Liver (tissue), 7 donors: ENCODE measurements at regions not wholly inside any gene's neighbourhood (a gene's known extent, or its start where the extent isn't known, plus 50 kb on each side); places are given as distances from the start of the nearest gene placed in this dataset.
A peak's percentile ranks its signal among the peaks of the same experiment; 100 is the strongest.

Experiments
- DNase-seq: peaks from one replicate; pipeline ENCODE4 v3.0.0-alpha.2; 2017; ENCODE audit warnings: low spot score
- H3K27ac ChIP-seq, 2 donors: one replicate each; pipeline ENCODE4 v1.7.0; 2013; ENCODE audit warnings: inconsistent platforms in 2 of 2, low read length in 2 of 2, control low read depth in 1 of 2, low read depth in 1 of 2, mild to moderate bottlenecking in 1 of 2
- H3K27me3 ChIP-seq, 4 donors: one replicate each; pipeline versions ENCODE4 v1.6.1 to v1.7.0; 2013; ENCODE audit warnings: low read length in 3 of 4, inconsistent platforms in 1 of 4, mild to moderate bottlenecking in 1 of 4, moderate library complexity in 1 of 4; ENCODE audit not compliant: control insufficient read depth in 4 of 4, insufficient read depth in 4 of 4
- H3K36me3 ChIP-seq, 4 donors: one replicate each; pipeline versions ENCODE4 v1.6.1 to v1.7.0; 2013; ENCODE audit warnings: low read length in 3 of 4, mild to moderate bottlenecking in 3 of 4, low read depth in 1 of 4, moderate library complexity in 1 of 4; ENCODE audit not compliant: control insufficient read depth in 4 of 4, insufficient read depth in 3 of 4
- H3K4me1 ChIP-seq, 4 donors: one replicate each; pipeline versions ENCODE4 v1.6.1 to v1.7.0; 2013; ENCODE audit warnings: low read length in 3 of 4, mild to moderate bottlenecking in 3 of 4, moderate library complexity in 1 of 4; ENCODE audit not compliant: control insufficient read depth in 4 of 4, insufficient read depth in 4 of 4
- H3K4me3 ChIP-seq, 3 donors: one replicate each; pipeline versions ENCODE4 v1.6.1 to v1.7.0; 2013; ENCODE audit warnings: low read length in 3 of 3, control low read depth in 1 of 3, low read depth in 1 of 3, mild to moderate bottlenecking in 1 of 3
- H3K9ac ChIP-seq, 2 donors: one replicate each; pipeline ENCODE4 v1.7.0; 2013; ENCODE audit warnings: low read length in 2 of 2, mild to moderate bottlenecking in 2 of 2, moderate library complexity in 2 of 2, control low read depth in 1 of 2, low read depth in 1 of 2
- H3K9me3 ChIP-seq, 4 donors: one replicate each; pipeline versions ENCODE4 v1.6.1 to v1.7.0; 2013; ENCODE audit warnings: low read length in 3 of 4; ENCODE audit not compliant: control insufficient read depth in 4 of 4
- EGR1 ChIP-seq, 2 donors: IDR thresholded peaks; 2 replicates each; pipeline ENCODE4 v1.6.1; 2016 to 2018; ENCODE audit warnings: antibody characterized with exemption in 2 of 2, low read depth in 2 of 2
- FOXA2 ChIP-seq: IDR thresholded peaks from 2 replicates; pipeline ENCODE4 v1.6.1; 2016; ENCODE audit warnings: antibody characterized with exemption
- GABPA ChIP-seq, 2 donors: IDR thresholded peaks in 1 of 2; conservative IDR thresholded peaks in 1 of 2; 2 replicates each; pipeline ENCODE4 v1.6.1; 2016; ENCODE audit warnings: antibody characterized with exemption in 2 of 2, mild to moderate bottlenecking in 1 of 2, moderate library complexity in 1 of 2
- HNF4A ChIP-seq, 2 donors: conservative IDR thresholded peaks; 2 replicates each; pipeline ENCODE4 v1.6.1; 2016; ENCODE audit warnings: antibody characterized with exemption in 2 of 2, mild to moderate bottlenecking in 2 of 2
- HNF4G ChIP-seq: IDR thresholded peaks from 2 replicates; pipeline ENCODE4 v1.6.1; 2016; ENCODE audit warnings: antibody characterized with exemption
- JUND ChIP-seq, 2 donors: IDR thresholded peaks; 2 replicates each; pipeline ENCODE4 v1.6.1; 2016; ENCODE audit warnings: antibody characterized with exemption in 2 of 2
- NR2F2 ChIP-seq: IDR thresholded peaks from 2 replicates; pipeline ENCODE4 v1.6.1; 2016; ENCODE audit warnings: antibody characterized with exemption
- RAD21 ChIP-seq, 2 donors: IDR thresholded peaks; 2 replicates each; pipeline ENCODE4 v1.6.1; 2016; ENCODE audit warnings: antibody characterized with exemption in 2 of 2, mild to moderate bottlenecking in 2 of 2
- RXRA ChIP-seq, 2 donors: IDR thresholded peaks; 2 replicates each; pipeline ENCODE4 v1.6.1; 2017 to 2018; ENCODE audit warnings: antibody characterized with exemption in 2 of 2, mild to moderate bottlenecking in 1 of 2
- SP1 ChIP-seq: IDR thresholded peaks from 2 replicates; pipeline ENCODE4 v1.6.1; 2018; ENCODE audit warnings: antibody characterized with exemption, mild to moderate bottlenecking
- TAF1 ChIP-seq: conservative IDR thresholded peaks from 2 replicates; pipeline ENCODE4 v1.6.1; 2016; ENCODE audit warnings: antibody characterized with exemption, mild to moderate bottlenecking
- YY1 ChIP-seq: IDR thresholded peaks from 2 replicates; pipeline ENCODE4 v1.6.1; 2016; ENCODE audit warnings: antibody characterized with exemption, mild to moderate bottlenecking
- WGBS: extraction: QIAGEN DNeasy Blood & Tissue Kit; methylation state at CpG from one replicate; pipeline ENCODE4 v1.1.7; 2013; 5-methylcytosine and 5-hydroxymethylcytosine counted together
- TF ChIP-seq, protein P1 (sequence below): IDR thresholded peaks from 2 replicates; pipeline ENCODE4 v1.6.1; 2016; ENCODE audit warnings: antibody characterized with exemption
- TF ChIP-seq, protein P2 (sequence below): IDR thresholded peaks from 2 replicates; pipeline ENCODE4 v1.6.1; 2016; ENCODE audit warnings: antibody characterized with exemption
- TF ChIP-seq, protein P3 (sequence below): IDR thresholded peaks from 2 replicates; pipeline ENCODE4 v1.6.1; 2016; ENCODE audit warnings: antibody characterized with exemption
- TF ChIP-seq, protein P4 (sequence below): IDR thresholded peaks from 2 replicates; pipeline ENCODE4 v1.6.1; 2016; ENCODE audit warnings: antibody characterized with exemption, mild to moderate bottlenecking
- donor health status: healthy.
- donor health status: healthy.
- donor health status: healthy.
- donor health status: healthy.

DNA sequence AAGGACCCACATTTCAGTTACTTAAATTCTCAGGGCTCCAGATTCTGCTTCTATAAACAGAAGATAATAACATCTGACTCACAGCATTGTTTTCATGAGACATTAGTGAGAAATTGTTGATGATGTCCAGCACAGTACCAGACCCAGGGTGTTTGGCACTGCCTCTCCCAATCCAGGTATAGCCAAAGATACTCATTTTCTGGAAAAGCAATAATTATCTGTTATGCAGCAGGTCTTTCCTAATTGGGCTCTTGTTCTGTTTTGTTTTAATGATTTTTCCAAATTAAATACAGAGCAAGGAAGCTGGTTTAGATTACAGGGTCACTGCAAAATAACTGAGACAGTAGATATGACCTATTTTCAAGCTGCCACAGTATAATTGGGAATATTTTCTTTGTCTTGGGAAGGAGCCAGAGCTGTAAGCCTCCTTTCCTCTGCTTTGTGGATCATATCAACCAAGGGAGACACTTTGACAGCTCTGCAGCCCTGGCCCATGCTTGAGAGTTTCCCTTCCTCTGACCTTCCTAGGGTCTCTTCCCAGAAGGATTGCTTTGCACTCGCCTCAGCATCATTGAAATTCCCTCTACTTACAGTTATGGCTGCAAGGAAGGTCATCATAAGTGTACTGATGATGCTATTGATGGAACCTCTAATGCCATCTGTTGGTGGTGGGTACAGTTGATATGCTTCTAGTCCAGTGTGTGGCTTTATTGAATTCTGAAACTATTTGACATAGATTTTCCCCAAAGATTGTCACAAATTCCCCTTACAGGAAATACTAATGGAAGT is 522.4 kb upstream of the ADAMTS9 start:
- WGBS, result 71% methylated on average over 1 of the region's 1 CpG
- no peaks in the 10 kb centered on the region for H3K9me3 ChIP-seq
- TF ChIP-seq EGR1 (IDR thresholded peaks at IDR 0.05; ENCODE audit: low read depth in 2 of 2), result no peak
- peak; percentile 56 for TF ChIP-seq NR2F2
- no peak for TF ChIP-seq FOXA2
- TF ChIP-seq HNF4A (conservative IDR thresholded peaks at IDR 0.05), result no peak
- TF ChIP-seq, protein P1, sequence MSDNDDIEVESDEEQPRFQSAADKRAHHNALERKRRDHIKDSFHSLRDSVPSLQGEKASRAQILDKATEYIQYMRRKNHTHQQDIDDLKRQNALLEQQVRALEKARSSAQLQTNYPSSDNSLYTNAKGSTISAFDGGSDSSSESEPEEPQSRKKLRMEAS, result no peak
- TF ChIP-seq HNF4G, result no peak
- no peaks in the 10 kb centered on the region for H3K27me3 ChIP-seq
- no peak overlapping the region for H3K9ac ChIP-seq
- H3K36me3 ChIP-seq, result no peaks in the 10 kb centered on the region
- no peak overlapping the region for H3K4me3 ChIP-seq
- no peak for DNase-seq
- no peaks in the 10 kb centered on the region for H3K4me1 ChIP-seq
- no peak overlapping the region for H3K27ac ChIP-seq

DNA sequence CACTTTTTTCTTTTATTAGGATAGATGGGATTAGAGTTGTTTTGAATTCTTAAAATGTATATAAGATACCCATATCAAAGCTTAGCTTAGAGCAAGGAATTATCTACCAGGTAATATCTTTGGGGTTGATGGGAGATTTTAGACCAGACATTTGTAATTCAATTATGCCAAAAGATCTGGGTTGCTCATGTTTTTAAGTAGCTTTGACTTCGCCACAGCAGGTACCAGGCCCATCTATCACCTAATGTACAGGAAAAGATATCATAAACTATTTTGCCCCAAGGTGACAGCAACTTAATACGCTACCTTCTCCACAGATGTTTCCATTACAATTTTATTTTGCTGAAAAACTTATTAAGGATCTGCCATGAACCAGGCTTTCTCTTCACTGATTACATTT is 514.6 kb upstream of the ADAMTS9 start:
- Histone ChIP-seq H3K4me1 (no peaks in the 10 kb centered on the region), H3K27ac (no peak overlapping the region), H3K9ac (no peak overlapping the region), H3K36me3 (no peaks in the 10 kb centered on the region), H3K27me3 (peaks cover 0 to 2% (median 0%) of the 10 kb centered on the region in 4 donors), H3K9me3 (no peaks in the 10 kb centered on the region), H3K4me3 (no peak overlapping the region)
- TF ChIP-seq HNF4G (no peak), GABPA (IDR thresholded peaks at IDR 0.05 in 1 of 2, conservative IDR thresholded peaks at IDR 0.05 in 1 of 2) (no peak), HNF4A (conservative IDR thresholded peaks at IDR 0.05) (no peak), RAD21 (IDR thresholded peaks at IDR 0.05) (no peak), FOXA2 (no peak), RXRA (IDR thresholded peaks at IDR 0.05) (no peak)
- TF ChIP-seq, protein P2, sequence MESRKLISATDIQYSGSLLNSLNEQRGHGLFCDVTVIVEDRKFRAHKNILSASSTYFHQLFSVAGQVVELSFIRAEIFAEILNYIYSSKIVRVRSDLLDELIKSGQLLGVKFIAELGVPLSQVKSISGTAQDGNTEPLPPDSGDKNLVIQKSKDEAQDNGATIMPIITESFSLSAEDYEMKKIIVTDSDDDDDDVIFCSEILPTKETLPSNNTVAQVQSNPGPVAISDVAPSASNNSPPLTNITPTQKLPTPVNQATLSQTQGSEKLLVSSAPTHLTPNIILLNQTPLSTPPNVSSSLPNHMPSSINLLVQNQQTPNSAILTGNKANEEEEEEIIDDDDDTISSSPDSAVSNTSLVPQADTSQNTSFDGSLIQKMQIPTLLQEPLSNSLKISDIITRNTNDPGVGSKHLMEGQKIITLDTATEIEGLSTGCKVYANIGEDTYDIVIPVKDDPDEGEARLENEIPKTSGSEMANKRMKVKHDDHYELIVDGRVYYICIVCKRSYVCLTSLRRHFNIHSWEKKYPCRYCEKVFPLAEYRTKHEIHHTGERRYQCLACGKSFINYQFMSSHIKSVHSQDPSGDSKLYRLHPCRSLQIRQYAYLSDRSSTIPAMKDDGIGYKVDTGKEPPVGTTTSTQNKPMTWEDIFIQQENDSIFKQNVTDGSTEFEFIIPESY, result no peak
- WGBS, result 89% methylated on average over 2 of the region's 2 CpGs
- no peak for DNase-seq

DNA sequence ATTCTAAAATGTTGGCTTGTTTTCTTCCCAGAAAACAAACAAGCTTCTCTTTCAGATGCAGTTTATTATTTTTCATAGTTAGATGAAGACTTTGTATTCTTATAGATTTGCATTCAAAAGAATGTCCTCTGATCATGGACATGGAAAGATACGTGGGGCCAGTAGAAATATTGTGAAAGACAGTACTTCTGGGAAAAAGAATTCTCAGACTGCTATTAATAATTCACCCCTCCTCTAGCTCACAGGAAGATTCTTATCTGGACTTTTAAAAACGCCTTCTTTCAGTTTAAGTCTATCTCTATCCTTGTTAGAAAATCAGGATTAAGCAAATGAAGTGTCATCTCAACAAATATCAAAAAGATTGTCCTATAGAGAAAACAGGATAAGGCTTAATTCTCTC is 514.1 kb upstream of the ADAMTS9 start:
- peaks cover 0 to 2% (median 0%) of the 10 kb centered on the region in 4 donors for H3K27me3 ChIP-seq
- H3K9me3 ChIP-seq, result no peaks in the 10 kb centered on the region
- no peak for DNase-seq
- H3K9ac ChIP-seq, result no peak overlapping the region
- H3K4me3 ChIP-seq, result no peak overlapping the region
- WGBS, result 46% methylated on average over 2 of the region's 2 CpGs
- no peaks in the 10 kb centered on the region for H3K36me3 ChIP-seq
- H3K27ac ChIP-seq, result no peak overlapping the region
- no peaks in the 10 kb centered on the region for H3K4me1 ChIP-seq
- no peak for TF ChIP-seq JUND (IDR thresholded peaks at IDR 0.05)
- TF ChIP-seq, protein P2, result no peak
- TF ChIP-seq SP1, result no peak
- no peak for TF ChIP-seq TAF1
- TF ChIP-seq GABPA (IDR thresholded peaks at IDR 0.05 in 1 of 2, conservative IDR thresholded peaks at IDR 0.05 in 1 of 2), result no peak
- TF ChIP-seq, protein P3, sequence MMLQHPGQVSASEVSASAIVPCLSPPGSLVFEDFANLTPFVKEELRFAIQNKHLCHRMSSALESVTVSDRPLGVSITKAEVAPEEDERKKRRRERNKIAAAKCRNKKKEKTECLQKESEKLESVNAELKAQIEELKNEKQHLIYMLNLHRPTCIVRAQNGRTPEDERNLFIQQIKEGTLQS, result no peak
- TF ChIP-seq, protein P1, result no peak
- no peak for TF ChIP-seq YY1
- TF ChIP-seq RAD21 (IDR thresholded peaks at IDR 0.05), result no peak
- no peak for TF ChIP-seq EGR1 (IDR thresholded peaks at IDR 0.05; ENCODE audit: low read depth in 2 of 2)
- TF ChIP-seq, protein P4, sequence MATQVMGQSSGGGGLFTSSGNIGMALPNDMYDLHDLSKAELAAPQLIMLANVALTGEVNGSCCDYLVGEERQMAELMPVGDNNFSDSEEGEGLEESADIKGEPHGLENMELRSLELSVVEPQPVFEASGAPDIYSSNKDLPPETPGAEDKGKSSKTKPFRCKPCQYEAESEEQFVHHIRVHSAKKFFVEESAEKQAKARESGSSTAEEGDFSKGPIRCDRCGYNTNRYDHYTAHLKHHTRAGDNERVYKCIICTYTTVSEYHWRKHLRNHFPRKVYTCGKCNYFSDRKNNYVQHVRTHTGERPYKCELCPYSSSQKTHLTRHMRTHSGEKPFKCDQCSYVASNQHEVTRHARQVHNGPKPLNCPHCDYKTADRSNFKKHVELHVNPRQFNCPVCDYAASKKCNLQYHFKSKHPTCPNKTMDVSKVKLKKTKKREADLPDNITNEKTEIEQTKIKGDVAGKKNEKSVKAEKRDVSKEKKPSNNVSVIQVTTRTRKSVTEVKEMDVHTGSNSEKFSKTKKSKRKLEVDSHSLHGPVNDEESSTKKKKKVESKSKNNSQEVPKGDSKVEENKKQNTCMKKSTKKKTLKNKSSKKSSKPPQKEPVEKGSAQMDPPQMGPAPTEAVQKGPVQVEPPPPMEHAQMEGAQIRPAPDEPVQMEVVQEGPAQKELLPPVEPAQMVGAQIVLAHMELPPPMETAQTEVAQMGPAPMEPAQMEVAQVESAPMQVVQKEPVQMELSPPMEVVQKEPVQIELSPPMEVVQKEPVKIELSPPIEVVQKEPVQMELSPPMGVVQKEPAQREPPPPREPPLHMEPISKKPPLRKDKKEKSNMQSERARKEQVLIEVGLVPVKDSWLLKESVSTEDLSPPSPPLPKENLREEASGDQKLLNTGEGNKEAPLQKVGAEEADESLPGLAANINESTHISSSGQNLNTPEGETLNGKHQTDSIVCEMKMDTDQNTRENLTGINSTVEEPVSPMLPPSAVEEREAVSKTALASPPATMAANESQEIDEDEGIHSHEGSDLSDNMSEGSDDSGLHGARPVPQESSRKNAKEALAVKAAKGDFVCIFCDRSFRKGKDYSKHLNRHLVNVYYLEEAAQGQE, result no peak
- TF ChIP-seq NR2F2, result no peak
